MCF 10A (cell line): ENCODE measurements at regions not wholly inside any gene's neighbourhood (a gene's known extent, or its start where the extent isn't known, plus 50 kb on each side); places are given as distances from the start of the nearest gene placed in this dataset.

Source experiments
- BruUV-seq: library from RNA; stranded (reverse); fragments of 400-500 nt; replicated peaks from 2 replicates; lab custom pipeline; 2021; lab: Mats Ljungman, UMichigan
- CTCF ChIA-PET: fragments of 300-600 bp; sonication (Branson Sonifier 250); formaldehyde crosslinking; extraction: SDS; loops from one replicate; lab custom pipeline; 2021; ENCODE audit warnings: antibody characterized with exemption, inconsistent platforms; lab: Yijun Ruan, JAX
- POLR2A ChIA-PET: fragments of 300-600, 350-650 bp; sonication (Branson Sonifier 250); formaldehyde crosslinking; extraction: SDS; loops from one replicate; lab custom pipeline; 2020; ENCODE audit warnings: antibody characterized with exemption, inconsistent platforms; lab: Yijun Ruan, JAX
- DNase-seq: peaks from one replicate; pipeline ENCODE4 v3.0.0-alpha.2; 2018; ENCODE audit not compliant: unreplicated experiment
- H3K27ac Mint-ChIP-seq: one replicate; pipeline ENCODE4 v1.8.0; 2022; ENCODE audit warnings: mild to moderate bottlenecking, low read depth, mixed read lengths; ENCODE audit not compliant: unreplicated experiment
- H3K27me3 Mint-ChIP-seq: one replicate; pipeline ENCODE4 v1.8.0; 2022; ENCODE audit warnings: mixed read lengths; ENCODE audit not compliant: insufficient read depth, unreplicated experiment
- H3K36me3 Mint-ChIP-seq: one replicate; pipeline ENCODE4 v1.8.0; 2022; ENCODE audit warnings: mild to moderate bottlenecking, moderate library complexity, mixed read lengths; ENCODE audit not compliant: insufficient read depth, unreplicated experiment
- H3K4me1 Mint-ChIP-seq: one replicate; pipeline ENCODE4 v1.8.0; 2022; ENCODE audit warnings: mixed read lengths; ENCODE audit not compliant: insufficient read depth, unreplicated experiment
- H3K4me3 Mint-ChIP-seq: one replicate; pipeline ENCODE4 v1.8.0; 2022; ENCODE audit warnings: mild to moderate bottlenecking, moderate library complexity, mixed read lengths; ENCODE audit not compliant: unreplicated experiment
- H3K9me3 Mint-ChIP-seq: one replicate; pipeline ENCODE4 v1.8.0; 2022; ENCODE audit warnings: mixed read lengths; ENCODE audit not compliant: unreplicated experiment
- intact Hi-C: fragments of 100-400 bp; cut with micrococcal nuclease; formaldehyde crosslinking; loops from 2 replicates; pipeline ENCODE4 v1.14.1; 2022
- TF ChIP-seq, protein P1 (sequence below): fragments of 200-600 bp; IDR thresholded peaks from one replicate; pipeline ENCODE4 v1.8.0; 2022; ENCODE audit warnings: antibody characterized with exemption, mild to moderate bottlenecking; ENCODE audit not compliant: unreplicated experiment

DNA sequence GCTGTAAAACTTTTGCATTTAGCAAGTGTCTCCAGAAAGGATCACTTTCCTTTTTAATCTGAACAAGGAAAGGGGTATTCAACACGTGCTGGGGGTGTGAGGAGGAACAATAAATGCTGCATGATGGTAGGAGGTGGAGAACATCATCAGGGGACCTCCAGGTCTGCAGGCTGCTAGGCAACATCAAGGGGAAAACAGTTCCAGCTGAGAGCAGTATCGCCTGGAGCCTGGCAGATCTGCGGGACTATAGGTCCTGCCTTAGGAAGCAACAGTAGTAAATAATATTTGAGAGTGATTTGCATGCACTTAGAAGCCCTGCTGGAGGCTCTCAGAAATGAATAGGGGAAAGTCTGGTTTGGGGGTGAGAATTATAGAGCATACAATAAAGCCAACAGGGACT, 175.6 kb downstream of the SUCLG1 start:
- Mint-ChIP-seq H3K4me1 (no peaks in the 10 kb centered on the region), H3K27ac (no peak overlapping the region), H3K9me3 (no peaks in the 10 kb centered on the region), H3K36me3 (no peaks in the 10 kb centered on the region), H3K27me3 (no peaks in the 10 kb centered on the region), H3K4me3 (no peak overlapping the region)
- CTCF ChIA-PET = interaction anchor here (0.6 kb wide), 1 partner anchor 199 kb away, joined by 3 read pairs; no protein-coding TSS in a partner anchor
- POLR2A ChIA-PET = no interaction called here
- DNase-seq = no peak
- TF ChIP-seq, protein P1, sequence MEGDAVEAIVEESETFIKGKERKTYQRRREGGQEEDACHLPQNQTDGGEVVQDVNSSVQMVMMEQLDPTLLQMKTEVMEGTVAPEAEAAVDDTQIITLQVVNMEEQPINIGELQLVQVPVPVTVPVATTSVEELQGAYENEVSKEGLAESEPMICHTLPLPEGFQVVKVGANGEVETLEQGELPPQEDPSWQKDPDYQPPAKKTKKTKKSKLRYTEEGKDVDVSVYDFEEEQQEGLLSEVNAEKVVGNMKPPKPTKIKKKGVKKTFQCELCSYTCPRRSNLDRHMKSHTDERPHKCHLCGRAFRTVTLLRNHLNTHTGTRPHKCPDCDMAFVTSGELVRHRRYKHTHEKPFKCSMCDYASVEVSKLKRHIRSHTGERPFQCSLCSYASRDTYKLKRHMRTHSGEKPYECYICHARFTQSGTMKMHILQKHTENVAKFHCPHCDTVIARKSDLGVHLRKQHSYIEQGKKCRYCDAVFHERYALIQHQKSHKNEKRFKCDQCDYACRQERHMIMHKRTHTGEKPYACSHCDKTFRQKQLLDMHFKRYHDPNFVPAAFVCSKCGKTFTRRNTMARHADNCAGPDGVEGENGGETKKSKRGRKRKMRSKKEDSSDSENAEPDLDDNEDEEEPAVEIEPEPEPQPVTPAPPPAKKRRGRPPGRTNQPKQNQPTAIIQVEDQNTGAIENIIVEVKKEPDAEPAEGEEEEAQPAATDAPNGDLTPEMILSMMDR = no peak
- intact Hi-C loops = no loop called here
- no TSS peak for BruUV-seq

DNA sequence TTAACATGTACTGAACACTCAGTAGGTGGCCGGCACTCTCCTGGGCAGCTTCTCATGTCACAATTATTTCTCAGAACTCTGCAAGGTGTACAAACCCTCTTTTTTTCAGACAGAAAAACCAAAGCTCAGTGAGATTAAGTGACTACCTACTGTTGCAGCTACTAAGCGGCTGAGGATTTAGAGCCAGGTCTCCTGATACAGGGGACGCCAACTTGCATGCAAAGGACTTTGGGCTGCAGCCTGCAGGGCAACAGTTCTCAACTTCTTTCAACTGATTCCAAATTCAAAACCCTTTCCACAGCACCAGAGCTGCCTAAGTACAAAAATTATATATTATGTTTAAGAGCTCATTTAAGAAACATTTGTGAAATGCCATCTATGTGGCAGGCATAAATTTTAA, 177.6 kb downstream of the SUCLG1 start:
- BruUV-seq = no TSS peak
- TF ChIP-seq, protein P1 = no peak
- DNase-seq = no peak
- ChIA-PET CTCF (interaction anchor here (0.6 to 1.3 kb wide), 3 partner anchors 24 to 254 kb away, joined by 3 to 7 read pairs (median 4); no protein-coding TSS in a partner anchor), POLR2A (no interaction called here)
- no peaks in the 10 kb centered on the region for H3K9me3 Mint-ChIP-seq
- no peak overlapping the region for H3K27ac Mint-ChIP-seq
- intact Hi-C loops = no loop called here
- no peak overlapping the region for H3K4me3 Mint-ChIP-seq
- H3K36me3 Mint-ChIP-seq = no peaks in the 10 kb centered on the region
- H3K4me1 Mint-ChIP-seq = no peaks in the 10 kb centered on the region
- H3K27me3 Mint-ChIP-seq = no peaks in the 10 kb centered on the region

DNA sequence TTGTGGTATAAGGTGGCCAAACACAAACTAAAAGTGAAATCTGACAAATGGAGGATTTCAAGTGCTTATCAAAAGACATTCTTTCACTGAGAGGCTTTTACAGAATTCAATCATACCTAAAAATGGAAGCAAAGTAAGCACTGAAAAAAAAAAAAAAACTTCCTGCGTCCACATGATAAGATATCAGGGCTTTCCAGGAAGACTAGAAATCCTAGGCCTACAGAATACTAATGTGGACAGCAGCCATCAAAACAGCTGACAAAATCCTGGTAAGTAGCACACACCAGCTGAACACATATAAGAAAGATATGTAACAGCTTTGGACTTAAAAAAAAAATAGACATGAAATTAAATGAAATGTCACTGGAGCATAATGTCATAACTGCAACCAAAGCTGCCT, 178.2 kb downstream of the SUCLG1 start:
- H3K9me3 Mint-ChIP-seq = no peaks in the 10 kb centered on the region
- no TSS peak for BruUV-seq
- no peaks in the 10 kb centered on the region for H3K27me3 Mint-ChIP-seq
- no peak overlapping the region for H3K4me3 Mint-ChIP-seq
- POLR2A ChIA-PET = no interaction called here
- TF ChIP-seq, protein P1 = no peak
- no peak for DNase-seq
- intact Hi-C loops = no loop called here
- no peaks in the 10 kb centered on the region for H3K36me3 Mint-ChIP-seq
- H3K27ac Mint-ChIP-seq = no peak overlapping the region
- CTCF ChIA-PET = interaction anchor here (0.9 to 1.3 kb wide), 2 partner anchors 23 to 499 kb away, joined by 4 to 7 read pairs; no protein-coding TSS in a partner anchor
- H3K4me1 Mint-ChIP-seq = no peaks in the 10 kb centered on the region

DNA sequence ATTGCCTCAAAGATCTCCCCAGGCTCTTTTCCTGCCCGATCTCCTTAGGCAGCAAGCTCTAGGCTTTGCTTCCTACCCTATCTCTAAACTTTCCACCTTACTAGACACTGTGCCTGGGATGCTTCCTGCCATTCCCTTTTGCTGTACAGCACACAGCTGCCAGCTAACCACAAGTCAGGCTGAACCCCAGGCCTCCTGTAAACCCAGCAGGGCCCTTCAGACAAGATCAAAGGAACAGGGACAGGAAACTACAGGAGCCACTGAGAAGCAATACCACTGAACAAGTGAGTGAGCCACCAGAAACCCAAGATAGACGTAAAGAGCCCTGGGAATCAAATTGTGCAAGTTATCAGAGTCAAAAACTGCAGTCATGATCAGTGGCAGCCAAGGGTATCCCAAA, 180.7 kb downstream of the SUCLG1 start:
- CTCF ChIA-PET = interaction anchor here (2.1 kb wide), 1 partner anchor 20 kb away, joined by 6 read pairs; no protein-coding TSS in a partner anchor
- intact Hi-C loops = no loop called here
- no peaks in the 10 kb centered on the region for H3K36me3 Mint-ChIP-seq
- H3K4me1 Mint-ChIP-seq = no peaks in the 10 kb centered on the region
- POLR2A ChIA-PET = no interaction called here
- BruUV-seq = no TSS peak
- TF ChIP-seq, protein P1 = no peak
- DNase-seq = no peak
- no peaks in the 10 kb centered on the region for H3K27me3 Mint-ChIP-seq
- H3K9me3 Mint-ChIP-seq = no peaks in the 10 kb centered on the region
- H3K27ac Mint-ChIP-seq = no peak overlapping the region
- no peak overlapping the region for H3K4me3 Mint-ChIP-seq
